Hematopoietic multipotent progenitor cell (in vitro differentiated cells): ENCODE measurements at regions not wholly inside any gene's neighbourhood (a gene's known extent, or its start where the extent isn't known, plus 50 kb on each side); places are given as distances from the start of the nearest gene placed in this dataset.

Experiments
- DNase-seq, 3 donors: peaks; one replicate each; pipeline ENCODE4 v3.0.0-alpha.2; 2011 to 2015; ENCODE audit warnings: low read depth in 2 of 3, low spot score in 2 of 3

- DNase-seq: peak; percentile 14 to 66 (median 48)
Observed at GRCh38 chr9:36728651-36729520, 156.2 kb downstream of the MELK start.

DNA sequence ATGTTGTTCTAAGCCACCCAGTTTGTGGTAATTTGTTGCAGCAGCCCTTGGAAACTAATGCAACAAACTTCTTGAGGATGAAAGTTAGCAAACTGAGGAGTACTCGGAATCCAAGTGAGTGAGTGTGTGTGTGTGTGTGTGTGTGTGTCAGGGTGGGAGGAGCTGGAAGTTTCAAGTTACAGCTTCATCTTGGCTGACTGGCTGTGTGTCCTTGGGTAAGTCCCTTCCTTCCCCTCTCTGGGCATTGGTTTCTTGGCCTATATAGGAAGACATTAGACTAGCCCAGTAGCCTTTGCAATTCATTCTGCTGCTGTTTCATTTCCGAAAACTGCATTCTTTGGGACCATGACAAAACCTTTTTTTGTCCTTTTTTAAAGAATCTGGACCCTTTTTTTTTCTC is 157.2 kb downstream of the MELK start:
- DNase-seq: no peak

DNA sequence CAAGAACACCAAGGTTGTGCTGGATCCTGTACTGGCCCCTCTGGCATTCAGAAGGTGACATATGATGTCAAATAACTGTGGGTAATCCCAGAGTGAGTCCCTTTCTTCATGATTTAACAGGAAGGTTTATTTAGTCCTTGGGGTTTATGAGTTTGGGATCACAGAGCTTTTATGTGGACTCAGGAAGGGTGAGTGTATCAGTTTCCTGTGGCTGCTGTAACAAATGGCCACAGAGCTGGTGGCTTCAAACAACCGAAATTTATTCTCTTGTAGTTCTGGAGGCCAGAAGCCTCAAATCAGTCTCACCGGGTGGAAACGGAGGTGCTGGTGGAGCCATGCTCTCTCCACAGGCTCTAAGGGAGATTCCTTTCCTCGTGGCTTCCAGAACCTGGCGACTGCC is 157.7 kb downstream of the MELK start:
- no peak for DNase-seq

DNA sequence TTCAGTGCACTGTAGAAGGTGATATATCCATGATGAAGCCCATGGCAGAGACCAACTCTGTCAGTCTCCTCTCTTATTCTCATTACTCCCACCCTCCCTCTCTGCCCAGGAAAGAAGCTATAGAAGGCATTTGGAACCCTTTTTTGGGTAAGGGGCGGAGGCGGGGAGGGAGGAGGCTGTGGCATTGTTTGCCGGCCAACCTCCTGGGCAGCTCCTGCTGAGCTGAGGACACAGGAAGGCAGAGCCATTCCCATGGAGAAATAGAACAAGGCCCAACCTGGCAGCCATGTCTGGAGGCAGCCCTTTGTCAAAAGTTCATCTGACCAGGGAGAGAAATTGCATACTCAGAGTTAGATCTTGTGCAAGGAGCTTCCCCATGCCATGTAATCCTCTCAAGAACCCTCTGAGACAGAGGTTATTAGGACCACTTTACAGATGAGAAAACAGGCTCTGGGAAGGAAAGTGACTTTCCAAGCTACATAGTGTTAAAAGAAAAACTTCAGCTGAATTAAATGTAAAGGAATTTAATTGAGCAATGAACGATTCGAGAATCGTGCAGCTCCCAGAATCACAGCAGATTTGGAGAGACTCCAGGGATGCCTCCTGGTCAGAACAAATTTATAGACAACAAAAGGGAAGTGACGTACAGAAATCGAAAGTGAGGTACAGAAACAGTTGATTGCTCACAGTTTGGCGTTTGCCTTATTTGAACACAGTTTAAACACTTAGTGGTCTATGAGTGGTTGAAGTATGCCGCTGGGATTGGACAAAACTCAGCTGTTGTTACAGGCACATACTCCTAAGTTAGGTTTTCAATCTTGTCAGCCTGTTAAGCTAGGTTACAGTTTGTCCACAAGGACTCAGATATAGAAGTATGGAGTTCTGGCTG is 158.6 kb downstream of the MELK start:
- peak in 2 of 3 donors; percentile 11 to 29 for DNase-seq

- DNase-seq: no peak
Observed at GRCh38 chr9:36734737-36735136, 162.0 kb downstream of the MELK start.

DNA sequence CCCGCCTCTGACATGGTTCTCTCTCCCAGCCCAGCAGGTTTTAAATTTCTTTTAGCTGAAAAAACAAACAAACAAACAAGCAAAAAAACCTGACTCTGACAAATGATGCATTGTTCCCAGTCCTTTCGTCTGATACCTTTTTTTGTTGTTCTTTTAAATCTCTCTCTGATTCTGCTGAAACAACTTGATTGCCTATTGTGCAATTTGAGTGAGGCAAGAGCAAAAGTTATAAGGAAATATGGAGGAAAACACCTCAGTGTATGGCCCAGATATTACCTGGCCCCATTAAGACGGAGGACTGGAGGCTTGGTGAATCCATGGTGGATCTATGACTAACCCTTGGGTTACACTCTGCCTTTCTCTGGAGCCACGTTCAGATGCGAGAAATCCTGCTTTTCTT is 164.0 kb downstream of the MELK start:
- no peak for DNase-seq

GRCh38 chr9:36738318-36738976 is 165.8 kb downstream of the MELK start:
- DNase-seq: no peak

GRCh38 chr9:36739373-36740116 is 166.8 kb downstream of the MELK start:
- DNase-seq: peak in 2 of 3 donors; percentile 10 to 16

GRCh38 chr9:36742264-36742663 is 169.6 kb downstream of the MELK start:
- no peak for DNase-seq

DNA sequence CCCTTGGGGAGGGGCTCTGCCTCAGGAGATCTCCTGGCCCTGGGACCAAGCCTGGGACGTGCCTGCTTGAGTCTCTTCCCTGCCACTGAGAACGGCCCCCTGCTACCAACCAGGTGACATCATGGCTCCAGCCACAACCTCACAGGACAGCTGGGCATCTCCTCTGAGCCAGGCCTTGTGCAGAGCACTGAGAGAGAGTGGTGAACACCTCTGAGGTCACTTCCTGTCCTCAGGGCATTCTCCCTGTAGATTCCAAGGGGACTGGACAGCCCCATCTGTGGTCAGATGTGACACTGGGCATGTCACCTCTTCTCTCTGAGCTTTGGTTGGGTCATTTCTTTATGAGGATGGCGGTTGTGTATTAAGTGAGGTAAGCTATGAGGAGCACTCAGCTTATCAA is 172.0 kb downstream of the MELK start:
- no peak for DNase-seq

- DNase-seq: no peak
Observed at GRCh38 chr9:36745977-36746376, 173.3 kb downstream of the MELK start.

- DNase-seq: no peak
Observed at GRCh38 chr9:36746415-36746814, 173.7 kb downstream of the MELK start.

- DNase-seq: peak in 2 of 3 donors; percentile 54 to 78
Observed at GRCh38 chr9:36748322-36748899, 175.7 kb downstream of the MELK start.

GRCh38 chr9:36749461-36749860 is 176.8 kb downstream of the MELK start:
- DNase-seq: no peak

- DNase-seq: no peak
Observed at GRCh38 chr9:36750630-36751029, 177.9 kb downstream of the MELK start.

DNA sequence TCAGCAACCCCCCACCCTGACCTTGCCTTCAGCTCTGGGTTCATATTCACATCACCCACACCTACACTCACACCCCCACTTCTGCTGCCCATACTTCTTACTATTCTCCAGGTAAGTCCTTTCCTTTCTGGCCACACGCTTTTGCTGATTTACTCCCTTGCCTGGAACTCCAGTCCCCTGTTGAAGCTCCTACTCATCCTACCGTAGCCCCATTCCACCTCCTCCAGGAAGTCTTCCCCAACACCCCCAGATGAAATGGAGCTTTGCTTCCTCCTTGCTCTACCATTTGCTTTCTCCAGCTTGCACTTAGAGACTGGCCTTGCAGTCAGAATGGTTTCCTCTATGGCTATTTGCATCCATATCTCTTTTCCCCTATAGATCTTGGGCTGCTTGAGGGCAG is 182.3 kb downstream of the MELK start:
- no peak for DNase-seq

- DNase-seq: peak in 1 of 3 donors; percentile 22
Observed at GRCh38 chr9:36759141-36759540, 186.4 kb downstream of the MELK start.

DNA sequence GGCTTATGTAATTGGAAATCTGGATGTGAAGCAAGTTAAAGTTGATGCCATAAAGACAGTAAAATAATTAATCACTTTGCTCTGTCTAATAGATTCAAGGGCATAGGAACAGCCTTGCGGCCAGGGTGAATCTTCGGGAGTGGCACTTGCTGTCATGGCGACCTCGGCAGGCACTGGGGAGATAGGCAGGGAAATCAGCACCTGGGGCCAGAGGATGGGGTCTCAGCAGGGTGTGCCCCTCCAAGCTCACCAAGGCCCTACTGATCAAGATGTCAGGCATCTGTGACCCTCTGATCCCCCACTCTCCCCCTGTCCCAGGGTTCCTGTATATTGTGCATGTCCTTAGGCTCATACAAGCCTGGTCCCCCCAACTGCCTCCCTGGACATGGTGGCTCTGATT is 187.3 kb downstream of the MELK start:
- no peak for DNase-seq

DNA sequence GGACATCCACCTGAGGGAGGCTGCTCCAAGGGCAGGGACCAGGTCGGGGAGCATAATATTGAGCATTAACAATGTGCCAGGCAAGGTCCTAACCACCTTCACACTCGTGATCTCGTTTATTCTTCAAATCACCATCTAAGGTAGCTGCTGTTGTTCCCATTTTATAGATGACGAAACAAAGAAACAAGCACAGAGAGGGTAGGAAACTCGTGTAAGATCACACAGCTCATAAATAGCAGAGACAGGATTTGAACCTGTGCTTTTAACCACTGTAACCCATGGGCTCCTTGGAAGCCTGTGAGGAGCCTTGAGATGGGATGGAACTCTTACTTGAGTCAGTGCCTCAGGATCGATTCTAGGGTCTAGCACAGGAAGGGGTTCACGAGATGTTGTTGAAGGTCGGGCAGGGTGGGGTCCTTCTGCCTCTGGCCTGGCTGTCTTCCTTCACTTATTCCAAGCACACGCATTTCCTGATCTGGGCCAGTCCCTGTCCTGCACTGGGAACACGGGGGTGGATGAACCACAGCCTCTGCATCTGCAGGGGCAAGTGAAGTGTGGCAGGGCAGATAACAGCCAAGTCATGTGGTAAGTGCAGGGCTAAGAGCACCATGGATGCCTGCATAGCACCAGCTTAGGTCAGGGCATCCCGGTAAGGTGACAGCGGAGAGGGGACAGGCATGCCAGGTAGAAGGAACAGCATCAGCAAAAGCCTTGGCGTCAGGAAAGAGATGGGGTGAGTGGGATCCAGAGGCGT is 188.1 kb downstream of the MELK start:
- DNase-seq: no peak
